Astrocyte (in vitro differentiated cells and primary cell): ENCODE measurements at regions not wholly inside any gene's neighbourhood (a gene's known extent, or its start where the extent isn't known, plus 50 kb on each side); places are given as distances from the start of the nearest gene placed in this dataset.
"Not testable (repeated sequence)": the region's sequence is repeated elsewhere in the genome, so short reads cannot be mapped to it uniquely, and the experiment has no call there.

Source experiments
- DNase-seq: peaks from one replicate; pipeline ENCODE4 v3.0.0-alpha.2; 2010; ENCODE audit warnings: low read depth
- FAIRE-seq: peaks from 2 replicates; lab custom pipeline; 2011; peaks lifted over from hg19 to GRCh38; lab: Jason Lieb, UNC
- H2AFZ ChIP-seq: 2 replicates; pipeline ENCODE4 v1.6.0; 2012; ENCODE audit warnings: low read depth, low read length, inconsistent platforms
- H3K27ac ChIP-seq: 2 replicates; pipeline ENCODE4 v1.5.1; 2011; ENCODE audit warnings: low read depth, low read length, inconsistent platforms
- H3K27me3 ChIP-seq: 2 replicates; pipeline ENCODE4 v1.6.0; 2011; ENCODE audit warnings: low read length, inconsistent platforms; ENCODE audit not compliant: insufficient read depth
- H3K36me3 ChIP-seq: 2 replicates; pipeline ENCODE4 v1.5.1; 2011; ENCODE audit warnings: low read length, inconsistent platforms; ENCODE audit not compliant: insufficient read depth
- H3K4me1 ChIP-seq: 2 replicates; pipeline ENCODE4 v1.5.1; 2011; ENCODE audit warnings: low read length, inconsistent platforms; ENCODE audit not compliant: insufficient read depth
- H3K4me2 ChIP-seq: 2 replicates; pipeline ENCODE4 v1.6.0; 2012; ENCODE audit warnings: low read length, inconsistent platforms
- H3K4me3 ChIP-seq: 2 replicates; pipeline ENCODE4 v1.5.1; 2011; ENCODE audit warnings: low read depth, mild to moderate bottlenecking, low read length, inconsistent platforms; ENCODE audit not compliant: insufficient read depth
- H3K79me2 ChIP-seq: 2 replicates; pipeline ENCODE4 v1.6.0; 2012; ENCODE audit warnings: mild to moderate bottlenecking, low read length, inconsistent platforms; ENCODE audit not compliant: insufficient read depth
- H3K9ac ChIP-seq: 2 replicates; pipeline ENCODE4 v1.6.0; 2012; ENCODE audit warnings: mild to moderate bottlenecking, low read length, inconsistent platforms
- H3K9me3 ChIP-seq: 2 replicates; pipeline ENCODE4 v1.5.1; 2012; ENCODE audit warnings: low read depth, mild to moderate bottlenecking, low read length, inconsistent platforms; ENCODE audit not compliant: insufficient read depth
- H4K20me1 ChIP-seq: 2 replicates; pipeline ENCODE4 v1.6.0; 2012; ENCODE audit warnings: low read length, inconsistent platforms; ENCODE audit not compliant: insufficient read depth
- H3K27ac Mint-ChIP-seq: one replicate; pipeline ENCODE4 v1.8.0; 2021; ENCODE audit warnings: mild to moderate bottlenecking, mixed read lengths; ENCODE audit not compliant: unreplicated experiment
- H3K27me3 Mint-ChIP-seq: one replicate; pipeline ENCODE4 v1.8.0; 2021; ENCODE audit warnings: low read depth, mixed read lengths; ENCODE audit not compliant: unreplicated experiment
- H3K36me3 Mint-ChIP-seq: one replicate; pipeline ENCODE4 v1.8.0; 2021; ENCODE audit warnings: low read depth, mixed read lengths; ENCODE audit not compliant: unreplicated experiment
- H3K4me1 Mint-ChIP-seq: one replicate; pipeline ENCODE4 v1.8.0; 2021; ENCODE audit warnings: low read depth, mixed read lengths; ENCODE audit not compliant: unreplicated experiment
- H3K4me3 Mint-ChIP-seq: one replicate; pipeline ENCODE4 v1.8.0; 2021; ENCODE audit warnings: mild to moderate bottlenecking, moderate library complexity, mixed read lengths; ENCODE audit not compliant: unreplicated experiment
- H3K9me3 Mint-ChIP-seq: one replicate; pipeline ENCODE4 v1.8.0; 2021; ENCODE audit warnings: mild to moderate bottlenecking, mixed read lengths; ENCODE audit not compliant: unreplicated experiment
- EZH2 ChIP-seq: IDR thresholded peaks from 2 replicates; pipeline ENCODE4 v1.6.1; 2012; ENCODE audit warnings: mild to moderate bottlenecking, low read length, inconsistent platforms; ENCODE audit not compliant: insufficient read depth
- TF ChIP-seq, protein P1 (sequence below): IDR thresholded peaks from 2 replicates; pipeline ENCODE4 v1.5.1; 2011; ENCODE audit warnings: low read depth, mild to moderate bottlenecking, inconsistent platforms, low read length, moderate library complexity; ENCODE audit not compliant: insufficient read depth

DNA sequence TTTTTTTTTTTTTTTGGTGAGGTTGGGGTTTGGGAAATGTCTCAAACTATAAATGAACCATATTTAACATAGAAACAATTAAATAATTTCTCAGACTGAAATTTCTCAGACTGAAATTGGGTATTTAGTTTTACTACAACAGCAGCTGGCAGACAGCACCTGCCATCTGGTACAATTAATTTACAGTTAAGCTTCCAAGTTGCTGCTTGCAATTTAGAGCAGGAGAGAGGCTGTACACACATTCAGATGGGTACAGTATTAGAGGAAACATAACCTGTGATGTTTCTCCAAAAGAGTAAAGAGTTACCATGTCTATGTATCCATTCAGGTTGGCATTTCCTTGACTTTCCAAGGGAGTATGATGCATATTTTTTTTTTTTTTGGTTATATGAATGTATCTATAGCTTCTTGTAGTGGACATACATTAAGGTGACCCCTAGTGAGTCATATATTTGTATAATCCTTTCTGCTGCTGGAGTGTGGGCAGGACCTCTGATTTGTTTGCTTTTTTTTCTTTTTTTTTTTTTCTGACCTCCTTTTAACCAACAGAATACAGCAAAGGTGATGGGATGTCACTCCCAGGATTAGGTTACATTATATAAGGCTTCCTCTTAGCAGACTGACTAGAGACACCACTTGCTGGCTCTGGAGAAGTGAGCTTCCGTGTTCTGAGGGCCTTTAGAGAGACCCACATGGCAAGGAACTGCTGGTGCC, 201.7 kb downstream of the PTH2R start:
- no peaks in the 10 kb centered on the region for H3K27me3 ChIP-seq
- DNase-seq (no peak), FAIRE-seq (no peak)
- no peak overlapping the region for H2AFZ ChIP-seq
- Mint-ChIP-seq H3K27me3 (no peaks in the 10 kb centered on the region), H3K36me3 (no peaks in the 10 kb centered on the region), H3K4me3 (no peak overlapping the region), H3K4me1 (no peaks in the 10 kb centered on the region), H3K27ac (no peak overlapping the region), H3K9me3 (peaks cover 3% of the 10 kb centered on the region)
- H3K9ac ChIP-seq: no peak overlapping the region
- H3K79me2 ChIP-seq: no peaks in the 10 kb centered on the region
- H3K4me1 ChIP-seq: no peaks in the 10 kb centered on the region
- no peak overlapping the region for H3K4me3 ChIP-seq
- TF ChIP-seq, protein P1, sequence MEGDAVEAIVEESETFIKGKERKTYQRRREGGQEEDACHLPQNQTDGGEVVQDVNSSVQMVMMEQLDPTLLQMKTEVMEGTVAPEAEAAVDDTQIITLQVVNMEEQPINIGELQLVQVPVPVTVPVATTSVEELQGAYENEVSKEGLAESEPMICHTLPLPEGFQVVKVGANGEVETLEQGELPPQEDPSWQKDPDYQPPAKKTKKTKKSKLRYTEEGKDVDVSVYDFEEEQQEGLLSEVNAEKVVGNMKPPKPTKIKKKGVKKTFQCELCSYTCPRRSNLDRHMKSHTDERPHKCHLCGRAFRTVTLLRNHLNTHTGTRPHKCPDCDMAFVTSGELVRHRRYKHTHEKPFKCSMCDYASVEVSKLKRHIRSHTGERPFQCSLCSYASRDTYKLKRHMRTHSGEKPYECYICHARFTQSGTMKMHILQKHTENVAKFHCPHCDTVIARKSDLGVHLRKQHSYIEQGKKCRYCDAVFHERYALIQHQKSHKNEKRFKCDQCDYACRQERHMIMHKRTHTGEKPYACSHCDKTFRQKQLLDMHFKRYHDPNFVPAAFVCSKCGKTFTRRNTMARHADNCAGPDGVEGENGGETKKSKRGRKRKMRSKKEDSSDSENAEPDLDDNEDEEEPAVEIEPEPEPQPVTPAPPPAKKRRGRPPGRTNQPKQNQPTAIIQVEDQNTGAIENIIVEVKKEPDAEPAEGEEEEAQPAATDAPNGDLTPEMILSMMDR: no peak
- no peak for TF ChIP-seq EZH2
- peaks cover 2% of the 10 kb centered on the region for H3K9me3 ChIP-seq
- H3K27ac ChIP-seq: no peak overlapping the region
- H4K20me1 ChIP-seq: no peaks in the 10 kb centered on the region
- no peak overlapping the region for H3K4me2 ChIP-seq
- H3K36me3 ChIP-seq: no peaks in the 10 kb centered on the region

DNA sequence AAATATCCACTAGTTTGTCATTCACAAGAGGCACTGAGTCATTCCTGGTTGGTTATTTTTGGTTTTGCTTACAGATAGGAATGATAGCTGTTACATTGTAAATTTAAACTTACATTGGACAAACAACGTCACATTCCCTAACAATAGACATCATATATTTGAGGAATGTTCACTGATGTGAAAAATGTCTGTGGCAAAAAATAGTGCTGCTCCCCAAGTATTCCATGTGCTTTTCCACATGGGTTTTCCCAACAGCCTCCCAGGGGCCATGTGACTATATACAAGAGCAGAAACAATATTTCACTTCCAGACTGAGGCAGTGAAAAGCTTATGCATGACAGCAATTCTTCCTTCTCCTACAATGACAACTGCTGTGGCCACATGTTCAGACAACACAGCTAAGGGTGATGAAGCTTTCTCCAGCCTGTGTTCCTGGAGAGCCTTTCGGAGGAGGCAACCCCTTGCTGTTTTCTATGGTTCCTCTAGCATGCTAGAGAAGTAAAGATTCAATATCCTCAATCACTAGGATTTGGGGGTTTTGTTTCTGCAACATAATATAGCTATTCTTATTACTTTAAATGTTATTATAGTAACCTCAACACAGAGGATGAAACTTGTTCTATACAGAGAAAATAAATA, 202.7 kb downstream of the PTH2R start:
- H3K4me3 ChIP-seq: no peak overlapping the region
- no peak overlapping the region for H2AFZ ChIP-seq
- Mint-ChIP-seq H3K9me3 (peaks cover 3% of the 10 kb centered on the region), H3K4me3 (no peak overlapping the region), H3K4me1 (no peaks in the 10 kb centered on the region), H3K36me3 (no peaks in the 10 kb centered on the region), H3K27me3 (no peaks in the 10 kb centered on the region), H3K27ac (no peak overlapping the region)
- H3K79me2 ChIP-seq: no peaks in the 10 kb centered on the region
- TF ChIP-seq, protein P1: no peak
- TF ChIP-seq EZH2: no peak
- H3K9me3 ChIP-seq: peaks cover 2% of the 10 kb centered on the region
- no peak for DNase-seq
- no peaks in the 10 kb centered on the region for H3K4me1 ChIP-seq
- H3K36me3 ChIP-seq: no peaks in the 10 kb centered on the region
- no peaks in the 10 kb centered on the region for H3K27me3 ChIP-seq
- H3K4me2 ChIP-seq: no peak overlapping the region
- no peak overlapping the region for H3K27ac ChIP-seq
- no peak overlapping the region for H3K9ac ChIP-seq
- no peak for FAIRE-seq
- H4K20me1 ChIP-seq: no peaks in the 10 kb centered on the region

DNA sequence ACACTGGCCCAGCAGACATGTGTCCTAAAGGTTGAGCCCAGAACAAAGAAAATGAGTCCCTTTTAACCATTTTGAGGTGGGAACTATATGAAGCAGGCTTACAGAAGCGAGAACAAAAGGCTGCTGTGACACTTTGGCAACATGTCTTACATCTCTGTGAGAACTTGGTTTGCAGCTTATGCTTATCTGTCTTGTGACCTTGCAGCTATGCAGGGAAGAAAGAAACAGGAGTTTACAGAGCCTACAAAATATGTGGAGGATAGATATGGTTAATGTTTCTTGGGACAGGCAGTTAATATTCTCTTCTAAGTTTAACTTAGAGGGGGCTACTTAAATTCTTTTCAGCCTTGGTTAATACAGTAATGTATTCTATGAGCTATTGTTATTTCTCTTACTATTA, 209.1 kb downstream of the PTH2R start:
- not testable (repeated sequence) for H3K27ac Mint-ChIP-seq, H3K9me3 Mint-ChIP-seq

More for the DNA sequence above, 209.1 kb downstream of the PTH2R start:
- not testable (repeated sequence) for H3K4me2 ChIP-seq, H3K79me2 ChIP-seq, FAIRE-seq, H3K4me1 ChIP-seq, H3K27ac ChIP-seq, H4K20me1 ChIP-seq, H3K36me3 Mint-ChIP-seq, H3K4me3 ChIP-seq, H3K9ac ChIP-seq, H3K4me3 Mint-ChIP-seq, H2AFZ ChIP-seq, DNase-seq, H3K27me3 ChIP-seq, H3K9me3 ChIP-seq, H3K36me3 ChIP-seq, H3K27me3 Mint-ChIP-seq, H3K4me1 Mint-ChIP-seq
